GM18511 (cell line): ENCODE measurements at regions not wholly inside any gene's neighbourhood (a gene's known extent, or its start where the extent isn't known, plus 50 kb on each side); places are given as distances from the start of the nearest gene placed in this dataset.

ENCODE experiments used
- ATAC-seq: cut with Tn5 transposase; IDR thresholded peaks from one replicate; pipeline ENCODE4 v1.9.1; 2021; ENCODE audit warnings: mild to moderate bottlenecking, moderate library complexity; ENCODE audit not compliant: unreplicated experiment

GRCh38 chr14:98792171-98792570 lies 479.8 kb downstream of the BCL11B start:
- no peak for ATAC-seq

GRCh38 chr14:98798099-98798498 lies 473.9 kb downstream of the BCL11B start:
- ATAC-seq: no peak

GRCh38 chr14:98799891-98800290 lies 472.1 kb downstream of the BCL11B start:
- no peak for ATAC-seq

GRCh38 chr14:98802044-98802443 lies 470.0 kb downstream of the BCL11B start:
- ATAC-seq: no peak

GRCh38 chr14:98803196-98803595 lies 468.8 kb downstream of the BCL11B start:
- ATAC-seq: no peak

- ATAC-seq: no peak
These were observed 463.2 kb downstream of the BCL11B start for GRCh38 chr14:98808494-98809407.

GRCh38 chr14:98816195-98816594 lies 455.8 kb downstream of the BCL11B start:
- no peak for ATAC-seq

- ATAC-seq: no peak
These were observed 455.3 kb downstream of the BCL11B start for GRCh38 chr14:98816720-98817119.

- no peak for ATAC-seq
These were observed 452.7 kb downstream of the BCL11B start for GRCh38 chr14:98819132-98819866.

- ATAC-seq: no peak
These were observed 452.2 kb downstream of the BCL11B start for GRCh38 chr14:98819867-98820206.

GRCh38 chr14:98822917-98823316 lies 449.1 kb downstream of the BCL11B start:
- no peak for ATAC-seq

GRCh38 chr14:98826618-98827017 lies 445.4 kb downstream of the BCL11B start:
- ATAC-seq: no peak

- ATAC-seq: no peak
These were observed 437.9 kb downstream of the BCL11B start for GRCh38 chr14:98834119-98834518.

- no peak for ATAC-seq
These were observed 436.8 kb downstream of the BCL11B start for GRCh38 chr14:98835051-98835824.

GRCh38 chr14:98835825-98836100 lies 436.2 kb downstream of the BCL11B start:
- ATAC-seq: no peak

GRCh38 chr14:98840091-98840490 lies 431.9 kb downstream of the BCL11B start:
- ATAC-seq: no peak

GRCh38 chr14:98840511-98840910 lies 431.5 kb downstream of the BCL11B start:
- no peak for ATAC-seq

GRCh38 chr14:98844456-98844855 lies 427.5 kb downstream of the BCL11B start:
- ATAC-seq: no peak

GRCh38 chr14:98847521-98848468 lies 424.2 kb downstream of the BCL11B start:
- ATAC-seq: no peak

GRCh38 chr14:98853063-98853729 lies 418.8 kb downstream of the BCL11B start:
- ATAC-seq: no peak
